Peyer's patch (tissue), 4 donors: ENCODE measurements at regions not wholly inside any gene's neighbourhood (a gene's known extent, or its start where the extent isn't known, plus 50 kb on each side); places are given as distances from the start of the nearest gene placed in this dataset.

Experiments
- DNase-seq, 3 donors: peaks; one replicate each; pipeline ENCODE4 v3.0.0-alpha.2; 2017 to 2019
- H3K27ac ChIP-seq, 4 donors: fragments of 200-600 bp; sonication (generic); one replicate each; pipeline ENCODE4 v1.5.1; 2016 to 2019
- H3K27me3 ChIP-seq, 2 donors: fragments of 200-600 bp; sonication (generic); one replicate each; pipeline ENCODE4 v1.5.1; 2019
- H3K36me3 ChIP-seq, 3 donors: fragments of 200-600 bp; sonication (generic); one replicate each; pipeline ENCODE4 v1.5.1; 2016 to 2019
- H3K4me1 ChIP-seq, 4 donors: fragments of 200-600 bp; sonication (generic); one replicate each; pipeline ENCODE4 v1.5.1; 2016 to 2019
- H3K4me3 ChIP-seq, 4 donors: fragments of 200-600 bp; sonication (generic); 1 replicate in 3 of 4; 2 replicates in 1 of 4; pipeline ENCODE4 v1.5.1; 2016 to 2019; ENCODE audit warnings: mild to moderate bottlenecking in 1 of 4
- H3K9me3 ChIP-seq, 4 donors: fragments of 200-600 bp; sonication (generic); one replicate each; pipeline ENCODE4 v1.5.1; 2016 to 2019; ENCODE audit warnings: mild to moderate bottlenecking in 1 of 4
- CTCF ChIP-seq, 6 experiments: fragments of 450-650 bp in 4 of 6; fragments of 200-600 bp in 2 of 6; sonication (generic) in 1 of 6; IDR thresholded peaks; one replicate each; pipeline ENCODE4 v1.5.1; 2017 to 2019; ENCODE audit warnings: antibody characterized with exemption in 6 of 6, mild to moderate bottlenecking in 3 of 6, moderate library complexity in 1 of 6
- POLR2A ChIP-seq, 2 donors: fragments of 450-650 bp; IDR thresholded peaks; one replicate each; pipeline ENCODE4 v1.5.1; 2017; ENCODE audit warnings: antibody characterized with exemption in 2 of 2, mild to moderate bottlenecking in 2 of 2, moderate library complexity in 2 of 2

- Histone ChIP-seq H3K4me3 (no peak overlapping the region), H3K9me3 (no peaks in the 10 kb centered on the region), H3K27me3 (no peaks in the 10 kb centered on the region), H3K36me3 (no peaks in the 10 kb centered on the region), H3K4me1 (no peaks in the 10 kb centered on the region), H3K27ac (no peak overlapping the region)
- DNase-seq, result no peak
- no peak for TF ChIP-seq POLR2A (IDR thresholded peaks at IDR 0.05)
- TF ChIP-seq CTCF (IDR thresholded peaks at IDR 0.05), result no peak
These were observed 173.7 kb upstream of the CHRNA7 start for GRCh38 chr15:31856581-31856980.

GRCh38 chr15:31857194-31857593 is 173.1 kb upstream of the CHRNA7 start:
- Histone ChIP-seq H3K27ac (no peak overlapping the region), H3K4me3 (no peak overlapping the region), H3K9me3 (no peaks in the 10 kb centered on the region), H3K4me1 (no peaks in the 10 kb centered on the region), H3K36me3 (no peaks in the 10 kb centered on the region), H3K27me3 (no peaks in the 10 kb centered on the region)
- no peak for DNase-seq
- TF ChIP-seq CTCF (IDR thresholded peaks at IDR 0.05), result no peak
- TF ChIP-seq POLR2A (IDR thresholded peaks at IDR 0.05), result no peak

GRCh38 chr15:31858026-31858425 is 172.3 kb upstream of the CHRNA7 start:
- Histone ChIP-seq H3K9me3 (no peaks in the 10 kb centered on the region), H3K27me3 (no peaks in the 10 kb centered on the region), H3K4me1 (no peaks in the 10 kb centered on the region), H3K36me3 (no peaks in the 10 kb centered on the region), H3K4me3 (no peak overlapping the region), H3K27ac (no peak overlapping the region)
- DNase-seq, result no peak
- TF ChIP-seq CTCF (IDR thresholded peaks at IDR 0.05) (no peak), POLR2A (IDR thresholded peaks at IDR 0.05) (no peak)

- Histone ChIP-seq H3K27ac (no peak overlapping the region), H3K27me3 (no peaks in the 10 kb centered on the region), H3K4me1 (peaks cover 0 to 6% (median 0%) of the 10 kb centered on the region in 4 donors), H3K9me3 (no peaks in the 10 kb centered on the region), H3K36me3 (no peaks in the 10 kb centered on the region), H3K4me3 (no peak overlapping the region)
- TF ChIP-seq CTCF (IDR thresholded peaks at IDR 0.05) (no peak), POLR2A (IDR thresholded peaks at IDR 0.05) (no peak)
- no peak for DNase-seq
These were observed 164.1 kb upstream of the CHRNA7 start for GRCh38 chr15:31866248-31866647.

GRCh38 chr15:31867536-31868442 is 162.5 kb upstream of the CHRNA7 start:
- DNase-seq, result peak in 2 of 3 donors; percentile 75 to 78
- Histone ChIP-seq H3K27me3 (no peaks in the 10 kb centered on the region), H3K4me1 (peaks cover 0 to 6% (median 0%) of the 10 kb centered on the region in 4 donors), H3K9me3 (no peaks in the 10 kb centered on the region), H3K27ac (no peak overlapping the region), H3K4me3 (no peak overlapping the region), H3K36me3 (no peaks in the 10 kb centered on the region)
- peak; percentile 22 to 73 (median 65) for TF ChIP-seq CTCF (IDR thresholded peaks at IDR 0.05)
- TF ChIP-seq POLR2A (IDR thresholded peaks at IDR 0.05), result no peak
